GM23338 (cell line): ENCODE measurements at regions not wholly inside any gene's neighbourhood (a gene's known extent, or its start where the extent isn't known, plus 50 kb on each side); places are given as distances from the start of the nearest gene placed in this dataset.
A peak's percentile ranks its signal among the peaks of the same experiment; 100 is the strongest.

Experiments
- ATAC-seq: fragments of 200-7000 bp; cut with Tn5 transposase; 3 replicates; pipeline ENCODE4 v1.9.1; 2020
- DNase-seq: peaks from one replicate; pipeline ENCODE4 v3.0.0-alpha.2; 2015; ENCODE audit warnings: low spot score
- H2AFZ ChIP-seq: fragments of 200-600 bp; sonication (generic); 2 replicates; pipeline ENCODE4 v1.8.0; 2016; ENCODE audit warnings: antibody characterized with exemption, mild to moderate bottlenecking, moderate library complexity
- H3F3A ChIP-seq: fragments of 200-600 bp; sonication (generic); replicated peaks from 2 replicates; pipeline ENCODE4 v1.8.0; 2017; ENCODE audit warnings: antibody characterized with exemption, mixed run types, low read depth
- H3K27ac ChIP-seq: fragments of 200-600 bp; sonication (generic); 2 replicates; pipeline ENCODE4 v1.6.1; 2016; ENCODE audit warnings: low read depth
- H3K27me3 ChIP-seq: fragments of 200-600 bp; sonication (generic); 2 replicates; pipeline ENCODE4 v1.8.0; 2016; ENCODE audit warnings: mild to moderate bottlenecking, mixed run types, moderate library complexity; ENCODE audit not compliant: insufficient read depth
- H3K36me3 ChIP-seq: fragments of 200-600 bp; sonication (generic); 2 replicates; pipeline ENCODE4 v1.8.0; 2016; ENCODE audit warnings: mild to moderate bottlenecking; ENCODE audit not compliant: insufficient read depth
- H3K4me1 ChIP-seq: fragments of 200-600 bp; sonication (generic); 2 replicates; pipeline ENCODE4 v1.8.0; 2016; ENCODE audit warnings: mild to moderate bottlenecking, moderate library complexity; ENCODE audit not compliant: insufficient read depth
- H3K4me2 ChIP-seq: fragments of 200-600 bp; sonication (generic); 2 replicates; pipeline ENCODE4 v1.7.1; 2017; ENCODE audit warnings: mixed run types
- H3K4me3 ChIP-seq: fragments of 200-600 bp; sonication (generic); 2 replicates; pipeline ENCODE4 v1.6.1; 2016; ENCODE audit warnings: mixed run types
- H3K79me2 ChIP-seq: fragments of 200-600 bp; sonication (generic); replicated peaks from 2 replicates; pipeline ENCODE4 v1.8.0; 2017; ENCODE audit warnings: mild to moderate bottlenecking; ENCODE audit not compliant: insufficient read depth
- H3K9me2 ChIP-seq: fragments of 200-600 bp; sonication (generic); 2 replicates; pipeline ENCODE4 v1.8.0; 2017; ENCODE audit not compliant: insufficient read depth
- H4K20me1 ChIP-seq: fragments of 200-600 bp; sonication (generic); replicated peaks from 2 replicates; pipeline ENCODE4 v1.8.0; 2017; ENCODE audit warnings: mild to moderate bottlenecking; ENCODE audit not compliant: insufficient read depth
- H3K27ac Mint-ChIP-seq: 2 replicates; pipeline ENCODE4 v1.8.0; 2020; ENCODE audit warnings: inconsistent platforms, mild to moderate bottlenecking, moderate library complexity, mixed read lengths
- H3K27me3 Mint-ChIP-seq: 3 replicates; pipeline ENCODE4 v1.8.0; 2022; ENCODE audit warnings: low read depth, mild to moderate bottlenecking, moderate library complexity, mixed read lengths, inconsistent platforms; ENCODE audit not compliant: insufficient read depth, poor library complexity
- H3K36me3 Mint-ChIP-seq: 3 replicates; pipeline ENCODE4 v1.8.0; 2021; ENCODE audit warnings: low read depth, mild to moderate bottlenecking, inconsistent platforms, moderate library complexity, mixed read lengths
- H3K4me1 Mint-ChIP-seq: 3 replicates; pipeline ENCODE4 v1.8.0; 2020; ENCODE audit warnings: mild to moderate bottlenecking, inconsistent platforms, mixed read lengths
- H3K4me3 Mint-ChIP-seq: 3 replicates; pipeline ENCODE4 v1.8.0; 2021; ENCODE audit warnings: moderate library complexity, mild to moderate bottlenecking, inconsistent platforms, mixed read lengths
- H3K9me3 Mint-ChIP-seq: 3 replicates; pipeline ENCODE4 v1.8.0; 2020; ENCODE audit warnings: moderate library complexity, mild to moderate bottlenecking, inconsistent platforms, mixed read lengths
- CREB1 ChIP-seq: fragments of 250-450 bp; sonication (Bioruptor Pico); IDR thresholded peaks from 2 replicates; pipeline ENCODE4 v1.5.0; 2020; ENCODE audit warnings: low read depth, mild to moderate bottlenecking, moderate library complexity
- POLR2AphosphoS5 ChIP-seq: IDR thresholded peaks from 2 replicates; pipeline ENCODE4 v1.6.1; 2016; ENCODE audit warnings: antibody characterized with exemption, low read depth
- STAT1 ChIP-seq: IDR thresholded peaks from one replicate; pipeline ENCODE4 v1.6.1; 2016; ENCODE audit warnings: antibody characterized with exemption; ENCODE audit not compliant: unreplicated experiment
- TF ChIP-seq, protein P1 (sequence below): IDR thresholded peaks from 2 replicates; pipeline ENCODE4 v1.6.1; 2016; ENCODE audit warnings: antibody characterized with exemption
- TF ChIP-seq, protein P2 (sequence below), 2 experiments: fragments of 200-600 bp in 1 of 2; sonication (generic) in 1 of 2; conservative IDR thresholded peaks; 2 replicates each; pipeline versions ENCODE4 v1.5.1 to v1.6.1; 2016 to 2017; ENCODE audit warnings: antibody characterized with exemption in 2 of 2, low read depth in 2 of 2, mild to moderate bottlenecking in 2 of 2, moderate library complexity in 1 of 2

DNA sequence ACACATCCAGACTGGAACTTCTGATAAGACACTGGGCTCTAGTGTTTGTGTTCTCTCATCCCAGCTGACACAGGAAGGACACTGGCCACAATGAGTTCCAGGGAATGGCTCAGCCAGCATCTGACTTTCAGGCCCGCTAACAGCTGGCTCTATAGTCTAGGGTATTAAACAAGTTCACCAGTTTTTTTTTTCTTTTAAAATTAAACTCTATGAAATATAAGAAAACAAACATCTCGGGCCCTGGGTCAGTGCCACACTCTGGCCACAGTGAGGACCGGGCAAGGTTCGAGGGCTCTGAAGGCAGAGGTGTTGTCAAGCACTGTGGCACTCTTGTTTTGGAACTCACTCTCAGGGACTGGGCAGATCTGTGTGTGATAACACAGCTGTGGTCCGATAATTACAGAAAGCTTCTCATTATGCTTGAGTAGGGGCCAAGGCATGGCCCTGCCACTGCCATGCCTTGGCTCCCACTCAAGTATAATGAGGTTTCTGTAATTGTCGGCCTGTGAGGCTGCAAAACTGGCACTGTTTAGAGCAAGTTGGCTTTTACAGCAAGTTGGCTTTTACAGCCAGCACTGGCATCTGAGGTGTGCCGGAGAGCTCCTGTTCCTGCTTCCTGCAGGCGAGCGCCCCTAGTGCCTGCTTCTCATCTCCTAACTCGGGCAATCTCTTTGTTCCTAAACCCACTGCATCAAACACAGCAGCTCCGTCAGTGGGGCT is 62.8 kb downstream of the PPP1R2C start:
- no peak overlapping the region for H3K4me2 ChIP-seq
- H3K27me3 ChIP-seq = no peaks in the 10 kb centered on the region
- peaks cover 10% of the 10 kb centered on the region; the same call in 1 of the 3 replicates for H3K4me1 Mint-ChIP-seq
- H3K9me2 ChIP-seq = no peaks in the 10 kb centered on the region
- 0 out of 2 replicates have a peak, but pooled peaks cover 3% of the 10 kb centered on the region for H3K4me1 ChIP-seq
- DNase-seq = peak; percentile 70
- no peak overlapping the region for H3K27ac ChIP-seq
- no peaks in the 10 kb centered on the region; the same call in 2 of the 3 replicates for H3K9me3 Mint-ChIP-seq
- TF ChIP-seq STAT1 (no peak), POLR2AphosphoS5 (no peak), CREB1 (CRISPR knock-in tag) (no peak)
- TF ChIP-seq, protein P1, sequence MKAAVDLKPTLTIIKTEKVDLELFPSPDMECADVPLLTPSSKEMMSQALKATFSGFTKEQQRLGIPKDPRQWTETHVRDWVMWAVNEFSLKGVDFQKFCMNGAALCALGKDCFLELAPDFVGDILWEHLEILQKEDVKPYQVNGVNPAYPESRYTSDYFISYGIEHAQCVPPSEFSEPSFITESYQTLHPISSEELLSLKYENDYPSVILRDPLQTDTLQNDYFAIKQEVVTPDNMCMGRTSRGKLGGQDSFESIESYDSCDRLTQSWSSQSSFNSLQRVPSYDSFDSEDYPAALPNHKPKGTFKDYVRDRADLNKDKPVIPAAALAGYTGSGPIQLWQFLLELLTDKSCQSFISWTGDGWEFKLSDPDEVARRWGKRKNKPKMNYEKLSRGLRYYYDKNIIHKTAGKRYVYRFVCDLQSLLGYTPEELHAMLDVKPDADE = no peak
- TF ChIP-seq, protein P2, sequence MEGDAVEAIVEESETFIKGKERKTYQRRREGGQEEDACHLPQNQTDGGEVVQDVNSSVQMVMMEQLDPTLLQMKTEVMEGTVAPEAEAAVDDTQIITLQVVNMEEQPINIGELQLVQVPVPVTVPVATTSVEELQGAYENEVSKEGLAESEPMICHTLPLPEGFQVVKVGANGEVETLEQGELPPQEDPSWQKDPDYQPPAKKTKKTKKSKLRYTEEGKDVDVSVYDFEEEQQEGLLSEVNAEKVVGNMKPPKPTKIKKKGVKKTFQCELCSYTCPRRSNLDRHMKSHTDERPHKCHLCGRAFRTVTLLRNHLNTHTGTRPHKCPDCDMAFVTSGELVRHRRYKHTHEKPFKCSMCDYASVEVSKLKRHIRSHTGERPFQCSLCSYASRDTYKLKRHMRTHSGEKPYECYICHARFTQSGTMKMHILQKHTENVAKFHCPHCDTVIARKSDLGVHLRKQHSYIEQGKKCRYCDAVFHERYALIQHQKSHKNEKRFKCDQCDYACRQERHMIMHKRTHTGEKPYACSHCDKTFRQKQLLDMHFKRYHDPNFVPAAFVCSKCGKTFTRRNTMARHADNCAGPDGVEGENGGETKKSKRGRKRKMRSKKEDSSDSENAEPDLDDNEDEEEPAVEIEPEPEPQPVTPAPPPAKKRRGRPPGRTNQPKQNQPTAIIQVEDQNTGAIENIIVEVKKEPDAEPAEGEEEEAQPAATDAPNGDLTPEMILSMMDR (conservative IDR thresholded peaks at IDR 0.05; ENCODE audit: low read depth in 2 of 2) = peak; percentile 51 to 64
- H4K20me1 ChIP-seq = no peaks in the 10 kb centered on the region
- H3K27ac Mint-ChIP-seq = no peak overlapping the region
- H3K36me3 Mint-ChIP-seq = no peaks in the 10 kb centered on the region; the same call in 2 of the 3 replicates
- H3K79me2 ChIP-seq = no peaks in the 10 kb centered on the region
- ATAC-seq = peak; percentile 99
- no peak overlapping the region for H3K4me3 Mint-ChIP-seq
- 0 out of 2 replicates have a peak overlapping the region, but pooled peaks have one; percentile 76 for H2AFZ ChIP-seq
- H3F3A ChIP-seq = no peaks in the 10 kb centered on the region
- H3K36me3 ChIP-seq = no peaks in the 10 kb centered on the region
- H3K4me3 ChIP-seq = no peak overlapping the region
- H3K27me3 Mint-ChIP-seq = peaks cover 2% of the 10 kb centered on the region

DNA sequence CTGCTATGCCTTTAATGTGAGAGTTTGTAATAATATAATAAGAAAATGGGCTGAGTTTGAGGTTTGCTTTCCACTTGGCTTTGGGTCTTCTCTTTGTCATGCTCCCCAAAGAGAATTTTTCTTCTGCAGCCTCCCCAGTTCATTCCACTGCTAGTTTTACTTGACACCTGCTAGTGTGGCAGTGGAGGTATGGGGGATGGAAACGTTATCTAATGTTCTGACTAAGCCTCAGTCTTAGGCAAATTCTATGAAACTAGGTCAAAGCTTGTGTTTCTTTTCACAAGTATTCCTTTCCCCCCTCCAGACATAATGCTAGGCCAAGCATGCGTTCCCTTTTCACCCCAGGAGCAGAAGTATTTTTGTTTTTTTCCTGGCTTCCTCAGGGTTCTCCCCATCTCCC is 67.5 kb downstream of the PPP1R2C start:
- Histone ChIP-seq H3K4me2 (no peak overlapping the region), H3K27ac (no peak overlapping the region), H3F3A (no peaks in the 10 kb centered on the region), H3K9me2 (no peaks in the 10 kb centered on the region), H3K4me3 (no peak overlapping the region), H2AFZ (no peak overlapping the region), H3K79me2 (no peaks in the 10 kb centered on the region), H3K27me3 (no peaks in the 10 kb centered on the region), H3K36me3 (no peaks in the 10 kb centered on the region), H4K20me1 (no peaks in the 10 kb centered on the region), H3K4me1 (no peaks in the 10 kb centered on the region)
- H3K27me3 Mint-ChIP-seq = peaks cover 2% of the 10 kb centered on the region
- TF ChIP-seq CREB1 (CRISPR knock-in tag) = no peak
- TF ChIP-seq, protein P1 = no peak
- no peaks in the 10 kb centered on the region for H3K9me3 Mint-ChIP-seq
- DNase-seq (no peak), ATAC-seq (no peak)
- H3K36me3 Mint-ChIP-seq = no peaks in the 10 kb centered on the region; the same call in 2 of the 3 replicates
- no peak overlapping the region for H3K27ac Mint-ChIP-seq
- no peak overlapping the region for H3K4me3 Mint-ChIP-seq
- 0 out of 3 replicates have a peak, but pooled peaks cover under 1% of the 10 kb centered on the region for H3K4me1 Mint-ChIP-seq
